Right lobe of liver (tissue), 4 donors: ENCODE measurements at regions not wholly inside any gene's neighbourhood (a gene's known extent, or its start where the extent isn't known, plus 50 kb on each side); places are given as distances from the start of the nearest gene placed in this dataset.

ENCODE experiments used
- POLR2A ChIP-seq: fragments of 450-650 bp; IDR thresholded peaks from one replicate; pipeline ENCODE4 v1.6.1; 2017; ENCODE audit warnings: antibody characterized with exemption, mild to moderate bottlenecking
- TF ChIP-seq, protein P1 (sequence below), 4 donors: fragments of 200-600 bp in 3 of 4; fragments of 450-650 bp in 1 of 4; IDR thresholded peaks; one replicate each; pipeline versions ENCODE4 v1.5.1 to v1.8.0; 2016 to 2022; ENCODE audit warnings: antibody characterized with exemption in 4 of 4, mild to moderate bottlenecking in 2 of 4
- donor health status: DM: no; HTN: no; CAD: no.
- donor health status: DM: no; HTN: no; CAD: no.
- donor health status: DM: no; HTN: yes; CAD: no.

DNA sequence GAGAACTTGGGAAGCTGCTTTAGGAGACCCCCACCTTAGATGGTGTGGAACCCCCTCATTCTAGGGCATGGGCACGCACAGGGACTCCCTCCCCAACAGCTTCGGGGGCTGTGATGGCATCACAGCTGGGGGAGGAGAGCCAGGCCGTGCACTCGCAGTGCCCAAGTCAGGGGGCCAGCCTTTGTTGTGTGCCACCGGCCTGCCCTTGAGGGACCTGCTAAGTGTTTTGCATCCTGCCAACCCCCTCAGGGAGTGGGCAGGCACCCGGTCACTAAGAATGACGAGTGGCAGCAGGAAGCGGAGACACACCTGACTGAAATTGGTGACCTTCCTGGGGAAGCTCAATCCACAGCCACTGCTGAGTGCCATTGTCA lies 334.9 kb upstream of the SFSWAP start:
- TF ChIP-seq, protein P1, sequence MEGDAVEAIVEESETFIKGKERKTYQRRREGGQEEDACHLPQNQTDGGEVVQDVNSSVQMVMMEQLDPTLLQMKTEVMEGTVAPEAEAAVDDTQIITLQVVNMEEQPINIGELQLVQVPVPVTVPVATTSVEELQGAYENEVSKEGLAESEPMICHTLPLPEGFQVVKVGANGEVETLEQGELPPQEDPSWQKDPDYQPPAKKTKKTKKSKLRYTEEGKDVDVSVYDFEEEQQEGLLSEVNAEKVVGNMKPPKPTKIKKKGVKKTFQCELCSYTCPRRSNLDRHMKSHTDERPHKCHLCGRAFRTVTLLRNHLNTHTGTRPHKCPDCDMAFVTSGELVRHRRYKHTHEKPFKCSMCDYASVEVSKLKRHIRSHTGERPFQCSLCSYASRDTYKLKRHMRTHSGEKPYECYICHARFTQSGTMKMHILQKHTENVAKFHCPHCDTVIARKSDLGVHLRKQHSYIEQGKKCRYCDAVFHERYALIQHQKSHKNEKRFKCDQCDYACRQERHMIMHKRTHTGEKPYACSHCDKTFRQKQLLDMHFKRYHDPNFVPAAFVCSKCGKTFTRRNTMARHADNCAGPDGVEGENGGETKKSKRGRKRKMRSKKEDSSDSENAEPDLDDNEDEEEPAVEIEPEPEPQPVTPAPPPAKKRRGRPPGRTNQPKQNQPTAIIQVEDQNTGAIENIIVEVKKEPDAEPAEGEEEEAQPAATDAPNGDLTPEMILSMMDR (IDR thresholded peaks at IDR 0.05): no peak
- TF ChIP-seq POLR2A: no peak
